GM21619 (cell line): ENCODE measurements at regions not wholly inside any gene's neighbourhood (a gene's known extent, or its start where the extent isn't known, plus 50 kb on each side); places are given as distances from the start of the nearest gene placed in this dataset.

Source experiments
- ATAC-seq: cut with Tn5 transposase; IDR thresholded peaks from one replicate; pipeline ENCODE4 v1.9.1; 2021; ENCODE audit not compliant: unreplicated experiment

- no peak for ATAC-seq
Measured at GRCh38 chr6:62345446-62345845, 59.4 kb upstream of the KHDRBS2 start.

- no peak for ATAC-seq
Measured at GRCh38 chr6:62344850-62345249, 58.8 kb upstream of the KHDRBS2 start.

- no peak for ATAC-seq
Measured at GRCh38 chr6:62338477-62338876, 52.5 kb upstream of the KHDRBS2 start.
